SK-N-SH (cell line): ENCODE measurements at regions not wholly inside any gene's neighbourhood (a gene's known extent, or its start where the extent isn't known, plus 50 kb on each side); places are given as distances from the start of the nearest gene placed in this dataset.

Experiments
- CTCF ChIA-PET: fragments of 300-600, 350-600 bp; formaldehyde crosslinking; extraction: SDS; loops from one replicate; lab custom pipeline; 2021; lab: Yijun Ruan, JAX
- POLR2A ChIA-PET: fragments of 350-600 bp; sonication (Branson Sonifier 250); formaldehyde crosslinking; extraction: SDS; loops from one replicate; lab custom pipeline; 2020; ENCODE audit warnings: antibody characterized with exemption, inconsistent platforms; lab: Yijun Ruan, JAX
- DNase-seq: peaks from one replicate; pipeline ENCODE4 v3.0.0; 2012
- H2AFZ ChIP-seq: fragments of 200-600 bp; sonication (generic); 2 replicates; pipeline ENCODE4 v1.8.1; 2016; ENCODE audit warnings: antibody characterized with exemption, mild to moderate bottlenecking, low read depth
- H3F3A ChIP-seq: fragments of 200-600 bp; sonication (generic); replicated peaks from 2 replicates; pipeline ENCODE3; 2016; ENCODE audit warnings: antibody characterized with exemption, mild to moderate bottlenecking; ENCODE audit not compliant: insufficient read depth
- H3K27ac ChIP-seq, 2 experiments: fragments of 200-500 bp in 1 of 2; fragments of 200-600 bp in 1 of 2; sonication (Bioruptor generic) in 1 of 2; sonication (generic), shearing (Covaris generic) in 1 of 2; 2 replicates each; pipeline versions ENCODE4 v1.5.1 to v1.6.1; 2014 to 2016; ENCODE audit warnings: low read depth in 2 of 2, inconsistent platforms in 1 of 2, low read length in 1 of 2, mild to moderate bottlenecking in 1 of 2, mixed read lengths in 1 of 2
- H3K27me3 ChIP-seq: fragments of 200-600 bp; sonication (generic), shearing (Covaris generic); 2 replicates; pipeline ENCODE4 v1.6.1; 2016; ENCODE audit warnings: mixed run types; ENCODE audit not compliant: insufficient read depth
- H3K36me3 ChIP-seq, 2 experiments: fragments of 200-500 bp in 1 of 2; fragments of 200-600 bp in 1 of 2; sonication (Bioruptor generic) in 1 of 2; sonication (generic) in 1 of 2; replicated peaks in 1 of 2; 2 replicates each; pipeline versions ENCODE3 to v1.5.1; 2014 to 2016; ENCODE audit warnings: low read length in 1 of 2, mild to moderate bottlenecking in 1 of 2; ENCODE audit not compliant: insufficient read depth in 2 of 2, control insufficient read depth in 1 of 2
- H3K4me1 ChIP-seq, 2 experiments: fragments of 200-500 bp in 1 of 2; fragments of 200-600 bp in 1 of 2; sonication (Bioruptor generic) in 1 of 2; sonication (generic), shearing (Covaris generic) in 1 of 2; 2 replicates each; pipeline versions ENCODE4 v1.5.1 to v1.6.1; 2014 to 2016; ENCODE audit warnings: low read depth in 1 of 2, low read length in 1 of 2, mixed run types in 1 of 2; ENCODE audit not compliant: insufficient read depth in 2 of 2, control insufficient read depth in 1 of 2
- H3K4me2 ChIP-seq: fragments of 200-600 bp; sonication (generic), shearing (Covaris generic); 2 replicates; pipeline ENCODE4 v1.6.1; 2017; ENCODE audit warnings: mixed run types
- H3K4me3 ChIP-seq, 2 experiments: fragments of 200-500 bp in 1 of 2; fragments of 200-600 bp in 1 of 2; sonication (Bioruptor generic) in 1 of 2; sonication (generic), shearing (Covaris generic) in 1 of 2; 2 replicates each; pipeline versions ENCODE4 v1.5.1 to v1.8.1; 2014 to 2016; ENCODE audit warnings: low read depth in 2 of 2, inconsistent platforms in 1 of 2, low read length in 1 of 2, mild to moderate bottlenecking in 1 of 2, mixed read lengths in 1 of 2, moderate library complexity in 1 of 2
- H3K79me2 ChIP-seq: fragments of 200-600 bp; sonication (generic); 2 replicates; pipeline ENCODE4 v1.8.1; 2017; ENCODE audit warnings: mild to moderate bottlenecking; ENCODE audit not compliant: insufficient read depth
- H3K9ac ChIP-seq: fragments of 200-600 bp; sonication (generic); 2 replicates; pipeline ENCODE4 v1.6.1; 2017; ENCODE audit warnings: mixed run types
- H3K9me2 ChIP-seq: fragments of 200-600 bp; sonication (generic); 2 replicates; pipeline ENCODE4 v1.6.1; 2017; ENCODE audit warnings: mixed run types
- H3K9me3 ChIP-seq: fragments of 200-600 bp; sonication (generic); 2 replicates; pipeline ENCODE4 v1.6.1; 2017; ENCODE audit warnings: mixed run types, mild to moderate bottlenecking, moderate library complexity
- H4K20me1 ChIP-seq: fragments of 200-600 bp; sonication (generic); 2 replicates; pipeline ENCODE4 v1.6.1; 2017; ENCODE audit warnings: mild to moderate bottlenecking, mixed run types; ENCODE audit not compliant: insufficient read depth
- EP300 ChIP-seq, 2 experiments: IDR thresholded peaks; 2 replicates each; pipeline versions ENCODE4 v1.4.0 to v1.6.1; 2012; ENCODE audit warnings: borderline replicate concordance in 1 of 2, low read depth in 1 of 2, low read length in 1 of 2
- FOXM1 ChIP-seq: IDR thresholded peaks from 2 replicates; pipeline ENCODE4 v1.4.0; 2012; ENCODE audit warnings: low read depth, mild to moderate bottlenecking
- GABPA ChIP-seq: IDR thresholded peaks from 2 replicates; pipeline ENCODE4 v1.4.0; 2012; ENCODE audit warnings: low read depth, mild to moderate bottlenecking
- JUND ChIP-seq: IDR thresholded peaks from 2 replicates; pipeline ENCODE4 v1.4.0; 2012
- NFIC ChIP-seq: IDR thresholded peaks from 2 replicates; pipeline ENCODE4 v1.4.0; 2012; ENCODE audit warnings: borderline replicate concordance
- PBX3 ChIP-seq: IDR thresholded peaks from 2 replicates; pipeline ENCODE4; 2012
- POLR2AphosphoS5 ChIP-seq: IDR thresholded peaks from 2 replicates; pipeline ENCODE4 v1.6.1; 2012; ENCODE audit warnings: low read depth, low read length
- RAD21 ChIP-seq: IDR thresholded peaks from 2 replicates; pipeline ENCODE4 v1.6.1; 2012; ENCODE audit warnings: mild to moderate bottlenecking, low read length
- RCOR1 ChIP-seq: fragments of 150-350 bp; IDR thresholded peaks from 2 replicates; pipeline ENCODE4 v1.6.1; 2017; ENCODE audit warnings: antibody characterized with exemption, low read length
- REST ChIP-seq: IDR thresholded peaks from 2 replicates; pipeline ENCODE4 v1.6.1; 2012; ENCODE audit warnings: mild to moderate bottlenecking, low read depth, low read length, moderate library complexity
- RXRA ChIP-seq: IDR thresholded peaks from 2 replicates; pipeline ENCODE4 v1.4.0; 2012; ENCODE audit warnings: low read depth, mild to moderate bottlenecking, borderline replicate concordance
- TAF1 ChIP-seq: IDR thresholded peaks from 2 replicates; pipeline ENCODE4 v1.6.1; 2012; ENCODE audit warnings: low read depth, mild to moderate bottlenecking, low read length, moderate library complexity, borderline replicate concordance
- TCF12 ChIP-seq: IDR thresholded peaks from 2 replicates; pipeline ENCODE4 v1.4.0; 2012
- TEAD4 ChIP-seq: IDR thresholded peaks from 2 replicates; pipeline ENCODE4 v1.4.0; 2012; ENCODE audit warnings: mild to moderate bottlenecking, borderline replicate concordance; ENCODE audit not compliant: insufficient read depth
- USF2 ChIP-seq: fragments of 150-350 bp; IDR thresholded peaks from 2 replicates; pipeline ENCODE4 v1.6.1; 2017; ENCODE audit warnings: antibody characterized with exemption, low read length, low read depth, borderline replicate concordance
- WGBS: methylation state at CpG from one replicate; pipeline ENCODE4 v1.1.6; 2017; ENCODE audit warnings: low lambda C conversion rate; 5-methylcytosine and 5-hydroxymethylcytosine counted together
- TF ChIP-seq, protein P1 (sequence below): IDR thresholded peaks from 2 replicates; pipeline ENCODE4 v1.4.0; 2012; ENCODE audit warnings: low read depth, borderline replicate concordance

GRCh38 chr5:97276474-97277120 is 93.5 kb upstream of the RIOK2 start:
- WGBS = 16% methylated on average over 3 of the region's 3 CpGs
- CTCF ChIA-PET = no interaction called here
- POLR2A ChIA-PET = no interaction called here
- H3K27me3 ChIP-seq = no peaks in the 10 kb centered on the region
- H3K27ac ChIP-seq = no peak overlapping the region
- TF ChIP-seq NFIC (no peak), PBX3 (no peak), FOXM1 (no peak), REST (no peak), RXRA (no peak), TEAD4 (no peak), USF2 (no peak), TAF1 (no peak)
- no peaks in the 10 kb centered on the region for H4K20me1 ChIP-seq
- H3F3A ChIP-seq = no peaks in the 10 kb centered on the region
- H3K9me2 ChIP-seq = no peaks in the 10 kb centered on the region
- DNase-seq = no peak
- no peak overlapping the region for H3K9ac ChIP-seq
- H3K36me3 ChIP-seq = no peaks in the 10 kb centered on the region
- no peaks in the 10 kb centered on the region for H3K9me3 ChIP-seq
- no peak overlapping the region for H3K4me2 ChIP-seq
- no peaks in the 10 kb centered on the region for H3K4me1 ChIP-seq
- H2AFZ ChIP-seq = no peak overlapping the region
- no peaks in the 10 kb centered on the region for H3K79me2 ChIP-seq
- H3K4me3 ChIP-seq = no peak overlapping the region

- POLR2A ChIA-PET = no interaction called here
- WGBS = 68% methylated on average over 7 of the region's 7 CpGs
- Histone ChIP-seq H4K20me1 (no peaks in the 10 kb centered on the region), H3K9me2 (no peaks in the 10 kb centered on the region), H3K4me1 (no peaks in the 10 kb centered on the region), H3K4me3 (no peak overlapping the region), H3K4me2 (no peak overlapping the region), H3K36me3 (no peaks in the 10 kb centered on the region), H3K9me3 (no peaks in the 10 kb centered on the region), H2AFZ (no peak overlapping the region), H3F3A (no peaks in the 10 kb centered on the region), H3K79me2 (no peaks in the 10 kb centered on the region), H3K27me3 (no peaks in the 10 kb centered on the region), H3K27ac (no peak overlapping the region), H3K9ac (no peak overlapping the region)
- DNase-seq = no peak
- CTCF ChIA-PET = no interaction called here
- TF ChIP-seq GABPA (no peak), RXRA (no peak), TEAD4 (no peak), POLR2AphosphoS5 (no peak), NFIC (no peak), RCOR1 (no peak), PBX3 (no peak), RAD21 (no peak), EP300 (IDR thresholded peaks at IDR 0.05; ENCODE audit: borderline replicate concordance in 1 of 2, low read depth in 1 of 2, low read length in 1 of 2) (no peak), FOXM1 (no peak), TCF12 (no peak), JUND (no peak)
- TF ChIP-seq, protein P1, sequence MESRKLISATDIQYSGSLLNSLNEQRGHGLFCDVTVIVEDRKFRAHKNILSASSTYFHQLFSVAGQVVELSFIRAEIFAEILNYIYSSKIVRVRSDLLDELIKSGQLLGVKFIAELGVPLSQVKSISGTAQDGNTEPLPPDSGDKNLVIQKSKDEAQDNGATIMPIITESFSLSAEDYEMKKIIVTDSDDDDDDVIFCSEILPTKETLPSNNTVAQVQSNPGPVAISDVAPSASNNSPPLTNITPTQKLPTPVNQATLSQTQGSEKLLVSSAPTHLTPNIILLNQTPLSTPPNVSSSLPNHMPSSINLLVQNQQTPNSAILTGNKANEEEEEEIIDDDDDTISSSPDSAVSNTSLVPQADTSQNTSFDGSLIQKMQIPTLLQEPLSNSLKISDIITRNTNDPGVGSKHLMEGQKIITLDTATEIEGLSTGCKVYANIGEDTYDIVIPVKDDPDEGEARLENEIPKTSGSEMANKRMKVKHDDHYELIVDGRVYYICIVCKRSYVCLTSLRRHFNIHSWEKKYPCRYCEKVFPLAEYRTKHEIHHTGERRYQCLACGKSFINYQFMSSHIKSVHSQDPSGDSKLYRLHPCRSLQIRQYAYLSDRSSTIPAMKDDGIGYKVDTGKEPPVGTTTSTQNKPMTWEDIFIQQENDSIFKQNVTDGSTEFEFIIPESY = no peak
Measured at GRCh38 chr5:97281257-97281656, 98.2 kb upstream of the RIOK2 start.
